ENCODE measurements at regions not wholly inside any gene's neighbourhood (a gene's known extent, or its start where the extent isn't known, plus 50 kb on each side); places are given as distances from the start of the nearest gene placed in this dataset.

- TF ChIP-seq POLR2AphosphoS5 (IDR thresholded peaks at IDR 0.05; ENCODE audit: borderline replicate concordance, low read depth, low read length), result no peak
- TF ChIP-seq EZH2 (IDR thresholded peaks at IDR 0.05), result no peak
Observed at GRCh38 chr1:31523012-31523411, 53.3 kb upstream of the TINAGL1 start.
